ENCODE measurements at regions not wholly inside any gene's neighbourhood (a gene's known extent, or its start where the extent isn't known, plus 50 kb on each side); places are given as distances from the start of the nearest gene placed in this dataset.

GRCh38 chr2:194264586-194264985 lies 1392.4 kb upstream of the SLC39A10 start:
- FAIRE-seq = no peak
- DNase-seq (ENCODE audit: low spot score in 2 of 2) = no peak

GRCh38 chr2:194260185-194260584 lies 1396.8 kb upstream of the SLC39A10 start:
- FAIRE-seq = no peak
- DNase-seq (ENCODE audit: low spot score in 2 of 2) = no peak

GRCh38 chr2:194257095-194257494 lies 1399.9 kb upstream of the SLC39A10 start:
- FAIRE-seq = no peak

GRCh38 chr2:194253528-194254259 lies 1403.3 kb upstream of the SLC39A10 start:
- FAIRE-seq (no peak), DNase-seq (ENCODE audit: low spot score in 2 of 2) (no peak)

More at GRCh38 chr2:194257095-194257494, 1399.9 kb upstream of the SLC39A10 start:
- no peak for DNase-seq (ENCODE audit: low spot score in 2 of 2)

- no peak for DNase-seq (ENCODE audit: low spot score in 2 of 2)
- no peak for FAIRE-seq
These were observed 1404.9 kb upstream of the SLC39A10 start for GRCh38 chr2:194252127-194252526.

GRCh38 chr2:194232600-194232999 lies 1424.4 kb upstream of the SLC39A10 start:
- FAIRE-seq (no peak), DNase-seq (ENCODE audit: low spot score in 2 of 2) (no peak)

GRCh38 chr2:194223218-194223617 lies 1433.8 kb upstream of the SLC39A10 start:
- DNase-seq (ENCODE audit: low spot score in 2 of 2) (no peak), FAIRE-seq (no peak)

- FAIRE-seq (no peak), DNase-seq (ENCODE audit: low spot score in 2 of 2) (no peak)
These were observed 1442.8 kb upstream of the SLC39A10 start for GRCh38 chr2:194214192-194214591.

- no peak for FAIRE-seq
- DNase-seq (ENCODE audit: low spot score in 2 of 2) = no peak
These were observed 1451.3 kb upstream of the SLC39A10 start for GRCh38 chr2:194205568-194206227.

- FAIRE-seq (no peak), DNase-seq (ENCODE audit: low spot score in 2 of 2) (no peak)
These were observed 1453.1 kb upstream of the SLC39A10 start for GRCh38 chr2:194203898-194204297.

GRCh38 chr2:194182888-194183287 lies 1474.1 kb upstream of the SLC39A10 start:
- no peak for FAIRE-seq
- no peak for DNase-seq (ENCODE audit: low spot score in 2 of 2)

GRCh38 chr2:194176134-194176533 lies 1480.9 kb upstream of the SLC39A10 start:
- DNase-seq (ENCODE audit: low spot score in 2 of 2) = no peak
- FAIRE-seq = no peak

- DNase-seq (ENCODE audit: low spot score in 2 of 2) = no peak
- no peak for FAIRE-seq
These were observed 1490.2 kb upstream of the SLC39A10 start for GRCh38 chr2:194166818-194167217.

- DNase-seq (ENCODE audit: low spot score in 2 of 2) = no peak
- no peak for FAIRE-seq
These were observed 1501.6 kb upstream of the SLC39A10 start for GRCh38 chr2:194155431-194155830.

GRCh38 chr2:194151231-194151630 lies 1505.8 kb upstream of the SLC39A10 start:
- no peak for FAIRE-seq
- no peak for DNase-seq (ENCODE audit: low spot score in 2 of 2)

- FAIRE-seq = no peak
These were observed 1521.6 kb upstream of the SLC39A10 start for GRCh38 chr2:194135463-194135862.

GRCh38 chr2:194128810-194129209 lies 1528.2 kb upstream of the SLC39A10 start:
- no peak for DNase-seq (ENCODE audit: low spot score in 2 of 2)
- no peak for FAIRE-seq

More at GRCh38 chr2:194135463-194135862, 1521.6 kb upstream of the SLC39A10 start:
- DNase-seq (ENCODE audit: low spot score in 2 of 2) = no peak

- DNase-seq (ENCODE audit: low spot score in 2 of 2) (no peak), FAIRE-seq (no peak)
These were observed 1530.6 kb upstream of the SLC39A10 start for GRCh38 chr2:194126418-194126817.

GRCh38 chr2:194116861-194117260 lies 1540.2 kb upstream of the SLC39A10 start:
- FAIRE-seq = no peak
- DNase-seq (ENCODE audit: low spot score in 2 of 2) = no peak

- no peak for FAIRE-seq
- no peak for DNase-seq (ENCODE audit: low spot score in 2 of 2)
These were observed 1551.7 kb upstream of the SLC39A10 start for GRCh38 chr2:194105358-194105757.

GRCh38 chr2:194104687-194105086 lies 1552.3 kb upstream of the SLC39A10 start:
- DNase-seq (ENCODE audit: low spot score in 2 of 2) = no peak
- no peak for FAIRE-seq
